HG02981 (cell line): ENCODE measurements at regions not wholly inside any gene's neighbourhood (a gene's known extent, or its start where the extent isn't known, plus 50 kb on each side); places are given as distances from the start of the nearest gene placed in this dataset.
"Not testable (repeated sequence)": the region's sequence is repeated elsewhere in the genome, so short reads cannot be mapped to it uniquely, and the experiment has no call there.

Source experiments
- ATAC-seq: cut with Tn5 transposase; IDR thresholded peaks from one replicate; pipeline ENCODE4 v1.9.1; 2021; ENCODE audit warnings: mild to moderate bottlenecking, moderate library complexity; ENCODE audit not compliant: unreplicated experiment

GRCh38 chr1:60918867-60919266, 163.5 kb upstream of the NFIA start:
- ATAC-seq, result no peak

GRCh38 chr1:60916906-60917305, 165.5 kb upstream of the NFIA start:
- no peak for ATAC-seq

- ATAC-seq, result no peak
Measured at GRCh38 chr1:60916199-60916598, 166.2 kb upstream of the NFIA start.

- ATAC-seq, result no peak
Measured at GRCh38 chr1:60915441-60915840, 166.9 kb upstream of the NFIA start.

GRCh38 chr1:60914982-60915381, 167.4 kb upstream of the NFIA start:
- ATAC-seq, result no peak

- not testable (repeated sequence) for ATAC-seq
Measured at GRCh38 chr1:60913708-60914107, 168.7 kb upstream of the NFIA start.

GRCh38 chr1:60913039-60913438, 169.3 kb upstream of the NFIA start:
- no peak for ATAC-seq

- no peak for ATAC-seq
Measured at GRCh38 chr1:60911966-60912697, 170.2 kb upstream of the NFIA start.

- no peak for ATAC-seq
Measured at GRCh38 chr1:60908159-60908558, 174.2 kb upstream of the NFIA start.

- no peak for ATAC-seq
Measured at GRCh38 chr1:60906526-60906925, 175.8 kb upstream of the NFIA start.

- no peak for ATAC-seq
Measured at GRCh38 chr1:60906039-60906438, 176.3 kb upstream of the NFIA start.

GRCh38 chr1:60904099-60904851, 178.1 kb upstream of the NFIA start:
- no peak for ATAC-seq

GRCh38 chr1:60903591-60903990, 178.8 kb upstream of the NFIA start:
- no peak for ATAC-seq

- no peak for ATAC-seq
Measured at GRCh38 chr1:60899464-60899863, 182.9 kb upstream of the NFIA start.

- no peak for ATAC-seq
Measured at GRCh38 chr1:60898987-60899386, 183.4 kb upstream of the NFIA start.

GRCh38 chr1:60898413-60898812, 183.9 kb upstream of the NFIA start:
- no peak for ATAC-seq

GRCh38 chr1:60896701-60897363, 185.5 kb upstream of the NFIA start:
- ATAC-seq, result no peak

- no peak for ATAC-seq
Measured at GRCh38 chr1:60895701-60896100, 186.7 kb upstream of the NFIA start.

GRCh38 chr1:60895252-60895651, 187.1 kb upstream of the NFIA start:
- ATAC-seq, result no peak

GRCh38 chr1:60894741-60895140, 187.6 kb upstream of the NFIA start:
- no peak for ATAC-seq

GRCh38 chr1:60894130-60894529, 188.2 kb upstream of the NFIA start:
- ATAC-seq, result no peak
